Ovary (tissue), 7 donors: ENCODE measurements at regions not wholly inside any gene's neighbourhood (a gene's known extent, or its start where the extent isn't known, plus 50 kb on each side); places are given as distances from the start of the nearest gene placed in this dataset.

Source experiments
- DNase-seq, 5 donors: peaks; one replicate each; pipeline ENCODE4 v3.0.0-alpha.2; 2019 to 2020
- H3K27ac ChIP-seq, 2 donors: fragments of 200-600 bp; one replicate each; pipeline versions ENCODE4 v1.5.1 to v1.8.0; 2019 to 2022
- H3K27me3 ChIP-seq: fragments of 200-600 bp; one replicate; pipeline ENCODE4 v1.8.0; 2022
- H3K36me3 ChIP-seq: fragments of 200-600 bp; sonication (generic); one replicate; pipeline ENCODE4 v1.5.1; 2019
- H3K4me1 ChIP-seq: one replicate; pipeline ENCODE4 v1.8.1; 2013; ENCODE audit warnings: mild to moderate bottlenecking, moderate library complexity; ENCODE audit not compliant: insufficient read depth
- H3K4me3 ChIP-seq: fragments of 200-600 bp; sonication (generic); one replicate; pipeline ENCODE4 v1.5.1; 2017
- H3K9me3 ChIP-seq, 2 donors: fragments of 200-600 bp in 1 of 2; sonication (generic) in 1 of 2; one replicate each; pipeline versions ENCODE4 v1.5.1 to v1.8.1; 2013 to 2019; ENCODE audit warnings: mild to moderate bottlenecking in 1 of 2, moderate library complexity in 1 of 2
- CTCF ChIP-seq, 3 donors: fragments of 450-650 bp in 2 of 3; fragments of 200-600 bp in 1 of 3; IDR thresholded peaks; one replicate each; pipeline versions ENCODE4 v1.5.1 to v1.8.0; 2016 to 2022; ENCODE audit warnings: antibody characterized with exemption in 3 of 3, mild to moderate bottlenecking in 1 of 3
- EP300 ChIP-seq: sonication (generic); formaldehyde crosslinking; IDR thresholded peaks from one replicate; pipeline ENCODE4 v1.6.1; 2017; ENCODE audit warnings: antibody characterized with exemption
- POLR2A ChIP-seq: fragments of 450-650 bp; IDR thresholded peaks from one replicate; pipeline ENCODE4 v1.6.1; 2017; ENCODE audit warnings: antibody characterized with exemption, mild to moderate bottlenecking, moderate library complexity
- WGBS, 3 donors: extraction: QIAGEN DNeasy Blood & Tissue Kit in 1 of 3; methylation state at CpG; one replicate each; pipeline versions ENCODE4 v1.1.5 to v1.1.7; 2013 to 2017; 5-methylcytosine and 5-hydroxymethylcytosine counted together
- intact Hi-C, 4 donors: fragments of 100-400 bp; cut with DNase I; formaldehyde crosslinking; loops; one replicate each; pipeline versions ENCODE4 v1.11.0 to v1.15.1; 2022 to 2023
- donor health status: DM: no; HTN: no; CAD: no; lungs with moderate emphysema.
- donor health status: DM: no; HTN: no; CAD: no.
- donor health status: Bipolar disorder and iron deficiency.
- donor health status: DM: no; HTN: no; CAD: no.
- donor health status: DM: yes; HTN: yes; CAD: no.

- intact Hi-C loops, result no loop called here
- 68 to 77% (median 68%) methylated on average over 1 of the region's 1 CpG for whole genome bisulfite sequencing, 3 donors
- H3K27me3 ChIP-seq, result no peaks in the 10 kb centered on the region
- H3K9me3 ChIP-seq, result no peaks in the 10 kb centered on the region
- DNase-seq, result no peak
- H3K36me3 ChIP-seq, result no peaks in the 10 kb centered on the region
- H3K27ac ChIP-seq, result no peak overlapping the region
- no peak overlapping the region for H3K4me3 ChIP-seq
- H3K4me1 ChIP-seq, result no peaks in the 10 kb centered on the region
- TF ChIP-seq CTCF (IDR thresholded peaks at IDR 0.05) (no peak), POLR2A (no peak), EP300 (no peak)
Measured at GRCh38 chr1:192862271-192862670, 53.4 kb downstream of the RGS2 start.

GRCh38 chr1:192866241-192866868 is 57.5 kb downstream of the RGS2 start:
- H3K27me3 ChIP-seq, result no peaks in the 10 kb centered on the region
- H3K4me1 ChIP-seq, result no peaks in the 10 kb centered on the region
- DNase-seq, result no peak
- H3K4me3 ChIP-seq, result no peak overlapping the region
- no peak for TF ChIP-seq EP300
- no peak for TF ChIP-seq CTCF (IDR thresholded peaks at IDR 0.05)
- no peak for TF ChIP-seq POLR2A
- no peaks in the 10 kb centered on the region for H3K36me3 ChIP-seq
- no peaks in the 10 kb centered on the region for H3K9me3 ChIP-seq
- intact Hi-C loops, result no loop called here
- 10 to 20% (median 14%) methylated on average over 5 of the region's 5 CpGs for WGBS, 3 donors
- H3K27ac ChIP-seq, result no peak overlapping the region

GRCh38 chr1:192867180-192867579 is 58.3 kb downstream of the RGS2 start:
- WGBS, 3 donors, result 87 to 93% (median 90%) methylated on average over 4 of the region's 4 CpGs
- Histone ChIP-seq H3K4me3 (no peak overlapping the region), H3K4me1 (no peaks in the 10 kb centered on the region), H3K27ac (no peak overlapping the region), H3K9me3 (no peaks in the 10 kb centered on the region), H3K36me3 (no peaks in the 10 kb centered on the region), H3K27me3 (no peaks in the 10 kb centered on the region)
- DNase-seq, result no peak
- TF ChIP-seq CTCF (IDR thresholded peaks at IDR 0.05) (no peak), POLR2A (no peak), EP300 (no peak)
- intact Hi-C loops, result no loop called here

GRCh38 chr1:192869308-192869940 is 60.6 kb downstream of the RGS2 start:
- DNase-seq, result no peak
- Histone ChIP-seq H3K4me3 (no peak overlapping the region), H3K36me3 (no peaks in the 10 kb centered on the region), H3K27me3 (no peaks in the 10 kb centered on the region), H3K27ac (no peak overlapping the region), H3K9me3 (no peaks in the 10 kb centered on the region), H3K4me1 (peaks cover 2% of the 10 kb centered on the region)
- no peak for TF ChIP-seq POLR2A
- TF ChIP-seq EP300, result no peak
- no peak for TF ChIP-seq CTCF (IDR thresholded peaks at IDR 0.05)
- intact Hi-C loops, result no loop called here
- 82 to 88% (median 86%) methylated on average over 4 of the region's 4 CpGs for WGBS, 3 donors
